OCI-LY1 (cell line): ENCODE measurements at regions not wholly inside any gene's neighbourhood (a gene's known extent, or its start where the extent isn't known, plus 50 kb on each side); places are given as distances from the start of the nearest gene placed in this dataset.

Experiments used
- H2AFZ ChIP-seq: fragments of 200-600 bp; sonication (generic), shearing (Covaris generic); 2 replicates; pipeline ENCODE4 v1.6.0; 2014; ENCODE audit warnings: antibody characterized with exemption, mild to moderate bottlenecking, low read length
- H3F3A ChIP-seq: fragments of 200-600 bp; sonication (generic), shearing (Covaris generic); 2 replicates; pipeline ENCODE4 v1.6.0; 2014; ENCODE audit warnings: mild to moderate bottlenecking, antibody characterized with exemption, low read length, moderate library complexity; ENCODE audit not compliant: insufficient read depth
- H3K27ac ChIP-seq: fragments of 200-600 bp; sonication (generic); 2 replicates; pipeline ENCODE4 v1.5.1; 2014; ENCODE audit warnings: low read length, mixed run types, mild to moderate bottlenecking, low read depth; ENCODE audit not compliant: poor library complexity, severe bottlenecking
- H3K27me3 ChIP-seq: fragments of 200-600 bp; sonication (generic); 2 replicates; pipeline ENCODE4 v1.6.0; 2014; ENCODE audit warnings: antibody characterized with exemption, mild to moderate bottlenecking, low read length, moderate library complexity; ENCODE audit not compliant: insufficient read depth
- H3K36me3 ChIP-seq: fragments of 200-600 bp; sonication (generic); 2 replicates; pipeline ENCODE4 v1.6.1; 2014; ENCODE audit warnings: mild to moderate bottlenecking, antibody characterized with exemption, low read length, moderate library complexity, mixed read lengths; ENCODE audit not compliant: insufficient read depth
- H3K4me1 ChIP-seq: fragments of 200-600 bp; sonication (generic); 2 replicates; pipeline ENCODE4 v1.5.1; 2014; ENCODE audit warnings: mild to moderate bottlenecking, low read length, moderate library complexity; ENCODE audit not compliant: insufficient read depth, severe bottlenecking
- H3K4me2 ChIP-seq: fragments of 200-600 bp; sonication (generic), shearing (Covaris generic); 2 replicates; pipeline ENCODE4 v1.6.1; 2014; ENCODE audit warnings: low read length
- H3K4me3 ChIP-seq: fragments of 200-600 bp; sonication (generic); 2 replicates; pipeline ENCODE4 v1.5.1; 2014; ENCODE audit warnings: low read length, low read depth, mild to moderate bottlenecking, mixed read lengths; ENCODE audit not compliant: poor library complexity, severe bottlenecking
- H3K79me2 ChIP-seq: fragments of 200-600 bp; shearing (Covaris generic); 2 replicates; pipeline ENCODE4 v1.6.1; 2016; ENCODE audit warnings: mixed run types, low read length, mixed read lengths; ENCODE audit not compliant: insufficient read depth
- H3K9ac ChIP-seq: fragments of 200-600 bp; sonication (generic), shearing (Covaris generic); 2 replicates; pipeline ENCODE4 v1.6.1; 2014; ENCODE audit warnings: mild to moderate bottlenecking, low read length, mixed read lengths
- H3K9me2 ChIP-seq: fragments of 200-600 bp; sonication (generic), shearing (Covaris generic); 2 replicates; pipeline ENCODE4 v1.6.1; 2014; ENCODE audit warnings: low read depth, mild to moderate bottlenecking, low read length, mixed read lengths
- H3K9me3 ChIP-seq: fragments of 200-600 bp; shearing (Covaris generic); 2 replicates; pipeline ENCODE4 v1.6.1; 2014; ENCODE audit warnings: low read length, mixed read lengths
- H4K20me1 ChIP-seq: fragments of 200-600 bp; sonication (generic), shearing (Covaris generic); 2 replicates; pipeline ENCODE4 v1.6.0; 2016; ENCODE audit warnings: mild to moderate bottlenecking, low read length; ENCODE audit not compliant: insufficient read depth
- CTCF ChIP-seq: fragments of 200-600 bp; sonication (generic), shearing (Covaris generic); IDR thresholded peaks from 2 replicates; pipeline ENCODE4 v1.5.1; 2017; ENCODE audit warnings: mild to moderate bottlenecking, antibody characterized with exemption, low read length, moderate library complexity, mixed read lengths
- EZH2 ChIP-seq: fragments of 200-600 bp; sonication (generic), shearing (Covaris generic); IDR thresholded peaks from 2 replicates; pipeline ENCODE4 v1.8.0; 2017; ENCODE audit warnings: borderline replicate concordance, mixed run types, mild to moderate bottlenecking, antibody characterized with exemption, low read length, moderate library complexity, mixed read lengths

GRCh38 chr9:79151791-79152190 lies 420.0 kb upstream of the TLE4 start:
- H3K4me1 ChIP-seq: no peaks in the 10 kb centered on the region
- no peak overlapping the region for H3K27ac ChIP-seq
- no peak overlapping the region for H3K4me3 ChIP-seq
- no peak overlapping the region for H3K9ac ChIP-seq
- H3K36me3 ChIP-seq: no peaks in the 10 kb centered on the region
- H4K20me1 ChIP-seq: no peaks in the 10 kb centered on the region
- no peaks in the 10 kb centered on the region for H3F3A ChIP-seq
- no peak overlapping the region for H3K4me2 ChIP-seq
- no peaks in the 10 kb centered on the region for H3K9me2 ChIP-seq
- H3K79me2 ChIP-seq: no peaks in the 10 kb centered on the region
- H2AFZ ChIP-seq: no peak overlapping the region
- no peaks in the 10 kb centered on the region for H3K27me3 ChIP-seq
- H3K9me3 ChIP-seq: no peaks in the 10 kb centered on the region
- TF ChIP-seq EZH2 (no peak), CTCF (no peak)

- TF ChIP-seq EZH2: no peak
- TF ChIP-seq CTCF: no peak
- Histone ChIP-seq H3K36me3 (no peaks in the 10 kb centered on the region), H3K9me3 (no peaks in the 10 kb centered on the region), H2AFZ (no peak overlapping the region), H3K4me3 (no peak overlapping the region), H3K27ac (no peak overlapping the region), H3K9me2 (no peaks in the 10 kb centered on the region), H3K27me3 (no peaks in the 10 kb centered on the region), H4K20me1 (no peaks in the 10 kb centered on the region), H3K4me2 (no peak overlapping the region), H3K9ac (no peak overlapping the region), H3F3A (no peaks in the 10 kb centered on the region), H3K4me1 (no peaks in the 10 kb centered on the region), H3K79me2 (no peaks in the 10 kb centered on the region)
Measured at GRCh38 chr9:79152306-79152705, 419.5 kb upstream of the TLE4 start.

GRCh38 chr9:79154806-79155205 lies 417.0 kb upstream of the TLE4 start:
- no peak overlapping the region for H3K4me3 ChIP-seq
- H3F3A ChIP-seq: no peaks in the 10 kb centered on the region
- H3K9me2 ChIP-seq: no peaks in the 10 kb centered on the region
- H3K9me3 ChIP-seq: no peaks in the 10 kb centered on the region
- H3K27ac ChIP-seq: no peak overlapping the region
- H3K79me2 ChIP-seq: no peaks in the 10 kb centered on the region
- no peak overlapping the region for H2AFZ ChIP-seq
- no peak overlapping the region for H3K9ac ChIP-seq
- no peaks in the 10 kb centered on the region for H4K20me1 ChIP-seq
- no peaks in the 10 kb centered on the region for H3K27me3 ChIP-seq
- no peak overlapping the region for H3K4me2 ChIP-seq
- H3K36me3 ChIP-seq: no peaks in the 10 kb centered on the region
- no peaks in the 10 kb centered on the region for H3K4me1 ChIP-seq
- TF ChIP-seq EZH2 (no peak), CTCF (no peak)
